ENCODE measurements at regions not wholly inside any gene's neighbourhood (a gene's known extent, or its start where the extent isn't known, plus 50 kb on each side); places are given as distances from the start of the nearest gene placed in this dataset.

DNA sequence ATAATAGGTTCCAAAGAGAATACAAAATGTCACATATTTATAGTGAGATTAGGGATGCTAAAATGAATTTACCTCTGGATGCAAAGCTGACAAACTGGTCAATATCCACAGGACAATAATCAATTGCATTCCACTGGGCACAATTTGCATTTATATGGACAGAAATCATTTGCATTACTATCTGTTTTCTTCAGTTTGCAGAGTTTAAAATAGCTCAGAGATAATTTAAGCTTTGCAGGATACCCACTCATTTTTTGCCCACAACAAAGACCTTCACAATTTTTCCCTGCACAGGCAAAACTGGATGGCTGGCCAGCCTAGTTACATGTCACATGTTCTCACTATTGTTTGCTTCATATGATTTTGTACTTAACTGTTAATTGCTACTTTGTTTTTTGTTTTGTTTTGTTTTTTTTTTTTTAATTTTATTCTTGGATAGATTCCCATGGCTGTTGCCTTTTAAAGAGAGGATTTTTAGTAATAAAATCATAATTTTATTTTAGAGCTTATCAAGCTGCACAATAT lies 483.5 kb downstream of the UTRN start (continued):
- TF ChIP-seq NRF1 (IDR thresholded peaks at IDR 0.05; ENCODE audit: low read depth, low read length) (no peak), CREB1 (IDR thresholded peaks at IDR 0.05) (no peak), SIX5 (IDR thresholded peaks at IDR 0.05; ENCODE audit: low read depth, low read length) (no peak), BCL11A (IDR thresholded peaks at IDR 0.05; ENCODE audit: low read depth in 2 of 2, low read length in 2 of 2) (no peak), SUZ12 (IDR thresholded peaks at IDR 0.05; ENCODE audit: low read length) (no peak), NANOG (IDR thresholded peaks at IDR 0.05; ENCODE audit: insufficient read depth, low read depth, low read length, poor library complexity, severe bottlenecking) (no peak), KDM4A (IDR thresholded peaks at IDR 0.05; ENCODE audit: low read depth, low read length, severe bottlenecking) (no peak), ATF3 (IDR thresholded peaks at IDR 0.05; ENCODE audit: insufficient read depth, low read depth, low read length) (no peak)

Measured in H1 (cell line).